ENCODE measurements at regions not wholly inside any gene's neighbourhood (a gene's known extent, or its start where the extent isn't known, plus 50 kb on each side); places are given as distances from the start of the nearest gene placed in this dataset.

GRCh38 chr6:43836507-43837240 lies 66.7 kb downstream of the VEGFA start:
- TF ChIP-seq CTCF (IDR thresholded peaks at IDR 0.05 in 2 of 3, conservative IDR thresholded peaks at IDR 0.05 in 1 of 3; ENCODE audit: borderline replicate concordance in 1 of 3, insufficient read depth in 1 of 3, low read depth in 2 of 3, low read length in 2 of 3) (no peak), EZH2 (IDR thresholded peaks at IDR 0.05) (no peak), POLR2A (IDR thresholded peaks at IDR 0.05; ENCODE audit: borderline replicate concordance, extremely low read depth, insufficient read depth, insufficient read length) (no peak)

Data from HCT116 (cell line).